Activated CD8-positive, alpha-beta T cell treated with anti-CD3 and anti-CD28 coated beads for 36 hours (primary cell): ENCODE measurements at regions not wholly inside any gene's neighbourhood (a gene's known extent, or its start where the extent isn't known, plus 50 kb on each side); places are given as distances from the start of the nearest gene placed in this dataset.
"Not testable (repeated sequence)": the region's sequence is repeated elsewhere in the genome, so short reads cannot be mapped to it uniquely, and the experiment has no call there.

Experiments used
- ATAC-seq: fragments of 200-7000 bp; cut with Tn5 transposase; one replicate; pipeline ENCODE4 v1.10.0; 2021; ENCODE audit warnings: mild to moderate bottlenecking, moderate library complexity
- CTCF ChIA-PET: fragments of 350-600 bp; sonication (Branson Sonifier 250); formaldehyde crosslinking; loops from one replicate; lab custom pipeline; 2021; ENCODE audit warnings: antibody characterized with exemption; lab: Charles Lee
- POLR2A ChIA-PET: fragments of 350-600 bp; sonication (Branson Sonifier 250); formaldehyde crosslinking; loops from one replicate; lab custom pipeline; 2021; ENCODE audit warnings: antibody characterized with exemption; lab: Charles Lee
- DNase-seq: peaks from one replicate; pipeline ENCODE4 v3.0.0-alpha.2; 2020
- H3K27ac Mint-ChIP-seq: one replicate; pipeline ENCODE4 v1.8.0; 2021; ENCODE audit warnings: mild to moderate bottlenecking, mixed read lengths
- H3K27me3 Mint-ChIP-seq: one replicate; pipeline ENCODE4 v1.8.0; 2021; ENCODE audit warnings: mixed read lengths
- H3K36me3 Mint-ChIP-seq: one replicate; pipeline ENCODE4 v1.8.0; 2021; ENCODE audit warnings: low read depth, mixed read lengths
- H3K4me1 Mint-ChIP-seq: one replicate; pipeline ENCODE4 v1.8.0; 2021; ENCODE audit warnings: low read depth, mixed read lengths
- H3K4me3 Mint-ChIP-seq: one replicate; pipeline ENCODE4 v1.8.0; 2021; ENCODE audit warnings: mild to moderate bottlenecking, moderate library complexity, mixed read lengths
- H3K9me3 Mint-ChIP-seq: one replicate; pipeline ENCODE4 v1.8.0; 2021; ENCODE audit warnings: mixed read lengths
- intact Hi-C: fragments of 100-400 bp; cut with micrococcal nuclease; formaldehyde crosslinking; loops from one replicate; pipeline ENCODE4 v1.10.0; 2022
- TF ChIP-seq, protein P1 (sequence below): fragments of 200-600 bp; IDR thresholded peaks from one replicate; pipeline ENCODE4 v1.8.0; 2022; ENCODE audit warnings: antibody characterized with exemption, mild to moderate bottlenecking

DNA sequence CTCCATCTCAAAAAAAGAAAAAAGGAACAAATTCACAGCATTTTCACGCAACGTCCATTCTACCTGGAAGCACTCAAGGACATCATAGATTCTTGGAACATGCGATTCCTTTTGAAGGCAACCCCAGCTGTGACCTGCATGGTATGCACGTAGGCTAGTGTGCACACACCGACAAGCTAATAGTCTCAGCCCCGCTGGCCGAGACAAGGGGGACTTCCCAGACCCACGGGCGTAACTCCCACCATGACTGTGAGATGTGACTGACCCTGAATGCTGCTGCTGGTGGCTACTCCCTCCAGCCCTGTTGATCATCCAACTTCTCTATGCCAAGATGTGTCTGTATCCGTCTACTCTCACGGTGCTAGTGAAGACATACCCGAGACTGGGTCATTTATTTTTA is 78.3 kb downstream of the CRLF2 start:
- ATAC-seq (no peak), DNase-seq (no peak)
- intact Hi-C loops: no loop called here
- no peaks in the 10 kb centered on the region for H3K27me3 Mint-ChIP-seq
- no peaks in the 10 kb centered on the region for H3K4me1 Mint-ChIP-seq
- TF ChIP-seq, protein P1, sequence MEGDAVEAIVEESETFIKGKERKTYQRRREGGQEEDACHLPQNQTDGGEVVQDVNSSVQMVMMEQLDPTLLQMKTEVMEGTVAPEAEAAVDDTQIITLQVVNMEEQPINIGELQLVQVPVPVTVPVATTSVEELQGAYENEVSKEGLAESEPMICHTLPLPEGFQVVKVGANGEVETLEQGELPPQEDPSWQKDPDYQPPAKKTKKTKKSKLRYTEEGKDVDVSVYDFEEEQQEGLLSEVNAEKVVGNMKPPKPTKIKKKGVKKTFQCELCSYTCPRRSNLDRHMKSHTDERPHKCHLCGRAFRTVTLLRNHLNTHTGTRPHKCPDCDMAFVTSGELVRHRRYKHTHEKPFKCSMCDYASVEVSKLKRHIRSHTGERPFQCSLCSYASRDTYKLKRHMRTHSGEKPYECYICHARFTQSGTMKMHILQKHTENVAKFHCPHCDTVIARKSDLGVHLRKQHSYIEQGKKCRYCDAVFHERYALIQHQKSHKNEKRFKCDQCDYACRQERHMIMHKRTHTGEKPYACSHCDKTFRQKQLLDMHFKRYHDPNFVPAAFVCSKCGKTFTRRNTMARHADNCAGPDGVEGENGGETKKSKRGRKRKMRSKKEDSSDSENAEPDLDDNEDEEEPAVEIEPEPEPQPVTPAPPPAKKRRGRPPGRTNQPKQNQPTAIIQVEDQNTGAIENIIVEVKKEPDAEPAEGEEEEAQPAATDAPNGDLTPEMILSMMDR: no peak
- H3K36me3 Mint-ChIP-seq: no peaks in the 10 kb centered on the region
- peaks cover 1% of the 10 kb centered on the region for H3K9me3 Mint-ChIP-seq
- ChIA-PET CTCF (no interaction called here), POLR2A (no interaction called here)
- no peak overlapping the region for H3K4me3 Mint-ChIP-seq
- H3K27ac Mint-ChIP-seq: no peak overlapping the region

- Mint-ChIP-seq H3K9me3 (no peaks in the 10 kb centered on the region), H3K4me1 (no peaks in the 10 kb centered on the region), H3K27ac (no peak overlapping the region), H3K27me3 (peaks cover 20% of the 10 kb centered on the region), H3K4me3 (no peak overlapping the region), H3K36me3 (no peaks in the 10 kb centered on the region)
- TF ChIP-seq, protein P1: no peak
- ChIA-PET POLR2A (no interaction called here), CTCF (no interaction called here)
- intact Hi-C loops: no loop called here
- ATAC-seq (no peak), DNase-seq (no peak)
Measured at GRCh38 chrX:1126738-1127137, 85.7 kb downstream of the CRLF2 start.

- Mint-ChIP-seq H3K27ac (no peak overlapping the region), H3K36me3 (no peaks in the 10 kb centered on the region), H3K27me3 (peaks cover 23% of the 10 kb centered on the region), H3K4me1 (no peaks in the 10 kb centered on the region), H3K9me3 (no peaks in the 10 kb centered on the region), H3K4me3 (no peak overlapping the region)
- no peak for ATAC-seq
- ChIA-PET POLR2A (no interaction called here), CTCF (no interaction called here)
- DNase-seq: no peak
- intact Hi-C loops: no loop called here
- TF ChIP-seq, protein P1: no peak
Measured at GRCh38 chrX:1124531-1124930, 87.9 kb downstream of the CRLF2 start.

GRCh38 chrX:1122851-1123250 is 89.6 kb downstream of the CRLF2 start:
- H3K9me3 Mint-ChIP-seq, H3K27ac Mint-ChIP-seq, POLR2A ChIA-PET, H3K36me3 Mint-ChIP-seq, H3K4me1 Mint-ChIP-seq, DNase-seq, intact Hi-C loops, H3K4me3 Mint-ChIP-seq, ATAC-seq, CTCF ChIA-PET: not testable (repeated sequence)
- H3K27me3 Mint-ChIP-seq: peaks cover 23% of the 10 kb centered on the region

DNA sequence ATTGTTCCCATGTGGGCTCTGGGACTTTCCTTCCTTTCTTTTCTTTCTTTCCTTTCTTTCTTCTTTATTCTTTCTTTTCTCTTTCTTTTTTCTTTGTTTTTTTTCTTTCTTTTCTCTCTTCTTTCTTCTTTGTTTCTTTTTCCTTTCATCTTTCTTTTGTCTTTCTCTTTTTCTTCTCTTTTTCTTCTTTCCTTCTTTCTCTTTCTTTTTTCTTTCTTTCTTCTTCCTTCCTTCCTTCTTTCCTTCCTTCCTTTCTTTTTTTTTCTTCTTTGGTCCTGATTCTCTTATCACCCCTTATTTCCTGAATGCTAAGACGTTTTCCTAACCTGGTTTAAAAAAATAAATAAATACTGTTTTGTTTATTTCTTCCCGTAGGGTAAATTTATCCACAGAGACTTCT is 93.2 kb downstream of the CRLF2 start:
- ATAC-seq (no peak), DNase-seq (no peak)
- intact Hi-C loops: no loop called here
- Mint-ChIP-seq H3K4me1 (no peaks in the 10 kb centered on the region), H3K9me3 (no peaks in the 10 kb centered on the region), H3K27ac (no peak overlapping the region), H3K36me3 (no peaks in the 10 kb centered on the region), H3K27me3 (peaks cover 20% of the 10 kb centered on the region), H3K4me3 (no peak overlapping the region)
- CTCF ChIA-PET: no interaction called here
- POLR2A ChIA-PET: no interaction called here
- TF ChIP-seq, protein P1: no peak
